ENCODE measurements at regions not wholly inside any gene's neighbourhood (a gene's known extent, or its start where the extent isn't known, plus 50 kb on each side); places are given as distances from the start of the nearest gene placed in this dataset.

DNA sequence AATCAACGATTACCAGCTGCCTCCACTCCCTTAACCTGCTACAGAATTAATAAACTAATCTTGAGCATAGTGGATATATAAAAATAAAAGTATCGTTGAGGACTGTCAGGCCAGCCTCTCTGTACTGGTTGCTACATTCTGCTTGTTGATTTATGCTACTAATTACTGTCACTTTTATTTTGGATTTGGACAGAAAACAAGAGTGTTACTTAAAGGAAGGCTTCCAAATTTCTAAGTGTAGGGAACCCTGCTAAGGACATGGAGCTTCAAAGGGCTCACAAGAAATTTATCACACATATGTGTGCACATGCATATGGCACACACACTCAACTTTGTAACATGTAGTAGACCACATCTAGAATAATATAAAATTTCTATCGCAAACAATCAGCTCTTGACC lies 141.2 kb upstream of the ANKRD1 start:
- intact Hi-C loops (cut with DNase I): no loop called here
- no peaks in the 10 kb centered on the region for H3K4me1 ChIP-seq
- TF ChIP-seq POLR2A (IDR thresholded peaks at IDR 0.05): no peak
- no peak for TF ChIP-seq POLR2AphosphoS5 (IDR thresholded peaks at IDR 0.05; ENCODE audit: insufficient read depth in 1 of 2, low read depth in 1 of 2)
- TF ChIP-seq, protein P1, sequence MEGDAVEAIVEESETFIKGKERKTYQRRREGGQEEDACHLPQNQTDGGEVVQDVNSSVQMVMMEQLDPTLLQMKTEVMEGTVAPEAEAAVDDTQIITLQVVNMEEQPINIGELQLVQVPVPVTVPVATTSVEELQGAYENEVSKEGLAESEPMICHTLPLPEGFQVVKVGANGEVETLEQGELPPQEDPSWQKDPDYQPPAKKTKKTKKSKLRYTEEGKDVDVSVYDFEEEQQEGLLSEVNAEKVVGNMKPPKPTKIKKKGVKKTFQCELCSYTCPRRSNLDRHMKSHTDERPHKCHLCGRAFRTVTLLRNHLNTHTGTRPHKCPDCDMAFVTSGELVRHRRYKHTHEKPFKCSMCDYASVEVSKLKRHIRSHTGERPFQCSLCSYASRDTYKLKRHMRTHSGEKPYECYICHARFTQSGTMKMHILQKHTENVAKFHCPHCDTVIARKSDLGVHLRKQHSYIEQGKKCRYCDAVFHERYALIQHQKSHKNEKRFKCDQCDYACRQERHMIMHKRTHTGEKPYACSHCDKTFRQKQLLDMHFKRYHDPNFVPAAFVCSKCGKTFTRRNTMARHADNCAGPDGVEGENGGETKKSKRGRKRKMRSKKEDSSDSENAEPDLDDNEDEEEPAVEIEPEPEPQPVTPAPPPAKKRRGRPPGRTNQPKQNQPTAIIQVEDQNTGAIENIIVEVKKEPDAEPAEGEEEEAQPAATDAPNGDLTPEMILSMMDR (IDR thresholded peaks at IDR 0.05): no peak
- H3K27ac ChIP-seq: no peak overlapping the region
- H3K4me3 ChIP-seq: no peak overlapping the region
- no peaks in the 10 kb centered on the region for H3K9me3 ChIP-seq
- no peaks in the 10 kb centered on the region for H3K36me3 ChIP-seq
- DNase-seq (ENCODE audit: extremely low spot score in 2 of 2): no peak
- H3K27me3 ChIP-seq: no peaks in the 10 kb centered on the region

- intact Hi-C loops (cut with DNase I): no loop called here
- TF ChIP-seq POLR2A (IDR thresholded peaks at IDR 0.05) (no peak), POLR2AphosphoS5 (IDR thresholded peaks at IDR 0.05; ENCODE audit: insufficient read depth in 1 of 2, low read depth in 1 of 2) (no peak)
- TF ChIP-seq, protein P1 (IDR thresholded peaks at IDR 0.05): no peak
- Histone ChIP-seq H3K4me1 (no peaks in the 10 kb centered on the region), H3K27me3 (no peaks in the 10 kb centered on the region), H3K27ac (no peak overlapping the region), H3K4me3 (no peak overlapping the region), H3K36me3 (no peaks in the 10 kb centered on the region), H3K9me3 (no peaks in the 10 kb centered on the region)
- no peak for DNase-seq (ENCODE audit: extremely low spot score in 2 of 2)
Measured at GRCh38 chr10:91071786-91072185, 148.7 kb upstream of the PCGF5 start.

GRCh38 chr10:91073286-91073979 lies 147.0 kb upstream of the PCGF5 start:
- TF ChIP-seq POLR2AphosphoS5 (IDR thresholded peaks at IDR 0.05; ENCODE audit: insufficient read depth in 1 of 2, low read depth in 1 of 2): no peak
- TF ChIP-seq POLR2A (IDR thresholded peaks at IDR 0.05): no peak
- TF ChIP-seq, protein P1 (IDR thresholded peaks at IDR 0.05): no peak
- Histone ChIP-seq H3K4me1 (peaks cover 12% of the 10 kb centered on the region), H3K4me3 (no peak overlapping the region), H3K36me3 (no peaks in the 10 kb centered on the region), H3K9me3 (no peaks in the 10 kb centered on the region), H3K27me3 (no peaks in the 10 kb centered on the region), H3K27ac (no peak overlapping the region)
- intact Hi-C loops (cut with DNase I): no loop called here
- no peak for DNase-seq (ENCODE audit: extremely low spot score in 2 of 2)

DNA sequence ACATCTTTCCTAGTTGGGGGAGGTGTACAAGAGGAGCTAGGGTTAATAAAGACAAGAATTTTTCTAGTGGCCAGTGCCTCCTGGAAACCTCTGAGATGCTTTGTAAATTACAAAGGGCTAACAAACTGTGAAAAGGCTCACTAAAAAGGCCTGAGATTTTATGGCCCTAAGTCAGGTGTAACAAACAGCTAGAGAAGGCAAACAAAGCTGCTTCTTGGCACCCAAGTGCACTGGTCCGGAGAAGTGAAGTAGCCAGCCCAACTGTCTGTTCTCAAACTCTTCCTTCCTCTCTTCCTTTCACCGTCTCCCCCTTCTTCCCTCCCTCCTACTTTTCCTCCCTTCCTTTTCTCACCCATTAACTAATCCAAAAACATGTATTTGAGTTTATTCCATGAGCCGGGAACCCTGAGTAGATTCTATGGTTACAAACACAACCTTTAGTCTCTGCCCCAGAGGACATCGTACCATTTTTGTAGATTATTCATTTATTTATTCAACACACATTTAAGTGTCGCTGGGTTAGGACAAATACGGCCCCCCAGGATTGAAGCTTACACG lies 143.4 kb upstream of the PCGF5 start:
- Histone ChIP-seq H3K27me3 (no peaks in the 10 kb centered on the region), H3K9me3 (no peaks in the 10 kb centered on the region), H3K4me1 (peaks cover 14% of the 10 kb centered on the region), H3K4me3 (no peak overlapping the region), H3K36me3 (no peaks in the 10 kb centered on the region), H3K27ac (no peak overlapping the region)
- TF ChIP-seq, protein P1 (IDR thresholded peaks at IDR 0.05): no peak
- TF ChIP-seq POLR2AphosphoS5 (IDR thresholded peaks at IDR 0.05; ENCODE audit: insufficient read depth in 1 of 2, low read depth in 1 of 2): no peak
- TF ChIP-seq POLR2A (IDR thresholded peaks at IDR 0.05): no peak
- no peak for DNase-seq (ENCODE audit: extremely low spot score in 2 of 2)
- intact Hi-C loops (cut with DNase I): no loop called here

DNA sequence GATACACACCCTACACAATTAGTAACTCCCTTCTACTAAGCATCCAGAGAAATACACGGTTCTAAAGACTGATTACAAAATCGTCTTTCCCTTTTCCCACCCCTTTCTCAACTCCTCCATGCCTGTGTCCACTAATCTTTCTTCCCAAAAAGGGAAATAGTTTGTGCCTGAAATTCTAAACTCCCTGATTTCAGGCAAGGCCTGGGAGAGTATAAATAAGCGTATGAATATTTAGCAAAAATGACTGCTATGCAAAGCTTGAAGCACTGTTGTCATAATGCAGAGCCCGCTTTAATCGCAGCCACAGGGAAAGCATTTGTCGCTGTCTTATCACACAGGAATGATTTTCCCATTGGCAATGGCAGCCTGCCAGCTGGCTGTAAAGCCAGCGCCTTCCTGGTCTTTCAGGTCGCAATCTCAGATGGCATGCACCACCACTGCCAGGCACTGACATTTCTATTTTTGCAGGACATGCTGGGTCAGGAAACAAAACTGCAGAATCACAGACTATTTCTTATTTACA lies 142.9 kb upstream of the PCGF5 start:
- intact Hi-C loops (cut with DNase I): no loop called here
- TF ChIP-seq POLR2A (IDR thresholded peaks at IDR 0.05) (no peak), POLR2AphosphoS5 (IDR thresholded peaks at IDR 0.05; ENCODE audit: insufficient read depth in 1 of 2, low read depth in 1 of 2) (no peak)
- TF ChIP-seq, protein P1 (IDR thresholded peaks at IDR 0.05): no peak
- no peak for DNase-seq (ENCODE audit: extremely low spot score in 2 of 2)
- Histone ChIP-seq H3K9me3 (no peaks in the 10 kb centered on the region), H3K36me3 (no peaks in the 10 kb centered on the region), H3K4me1 (peaks cover 14% of the 10 kb centered on the region), H3K27ac (no peak overlapping the region), H3K4me3 (no peak overlapping the region), H3K27me3 (no peaks in the 10 kb centered on the region)

All from vagina (tissue), 2 donors.